NCI-H82 treated with DMSO at 0.1 percent for 48 hours (cell line): ENCODE measurements at regions not wholly inside any gene's neighbourhood (a gene's known extent, or its start where the extent isn't known, plus 50 kb on each side); places are given as distances from the start of the nearest gene placed in this dataset.
A peak's percentile ranks its signal among the peaks of the same experiment; 100 is the strongest.
"Not testable (repeated sequence)": the region's sequence is repeated elsewhere in the genome, so short reads cannot be mapped to it uniquely, and the experiment has no call there.

Experiments
- DNase-seq: peaks from one replicate; lab custom pipeline; 2025; ENCODE audit not compliant: unreplicated experiment; lab: John Stamatoyannopoulos, UW

- DNase-seq: not testable (repeated sequence)
Measured at GRCh38 chr3:912717-913116, 180.1 kb upstream of the CNTN6 start.

- DNase-seq: no peak
Measured at GRCh38 chr3:923161-923910, 169.5 kb upstream of the CNTN6 start.

DNA sequence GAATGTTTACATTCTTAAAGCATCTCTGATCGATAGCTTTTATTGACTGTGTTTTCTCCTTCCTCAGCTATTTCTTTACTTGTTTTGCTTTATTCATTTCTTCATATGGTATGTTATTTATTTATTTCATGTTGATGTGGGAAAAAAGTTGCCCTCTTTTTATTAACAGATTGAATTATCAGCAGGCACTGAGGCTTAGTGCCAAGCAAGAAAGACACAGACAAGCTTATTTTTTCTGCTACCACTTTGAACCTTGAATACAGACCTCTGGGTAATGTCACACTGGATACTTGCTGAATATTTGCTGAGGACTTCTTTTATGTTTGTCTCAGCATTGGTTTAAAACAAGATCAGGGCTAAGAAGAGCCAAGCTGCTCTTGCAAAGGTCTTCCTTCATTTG is 162.0 kb upstream of the CNTN6 start:
- DNase-seq: no peak

GRCh38 chr3:933326-933725 is 159.5 kb upstream of the CNTN6 start:
- DNase-seq: peak; percentile 1

DNA sequence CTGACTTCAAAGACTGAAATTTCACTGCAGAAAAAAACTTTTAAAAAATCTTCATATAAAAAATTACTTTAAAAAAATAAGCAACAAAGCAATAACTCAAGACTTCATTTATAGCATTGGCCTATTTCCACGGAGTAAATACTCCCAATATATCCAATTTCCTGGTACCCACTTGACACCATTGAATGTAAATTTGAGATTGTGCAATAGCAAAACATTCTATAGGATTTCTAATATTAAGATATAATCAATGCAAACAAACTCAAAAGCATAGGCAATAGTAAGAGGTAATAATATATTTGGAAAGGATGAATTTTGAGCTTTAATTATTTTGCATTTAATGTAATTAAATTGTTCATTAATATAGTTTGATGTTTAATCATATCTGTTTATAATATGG is 148.0 kb upstream of the CNTN6 start:
- DNase-seq: no peak

GRCh38 chr3:945738-946137 is 147.1 kb upstream of the CNTN6 start:
- DNase-seq: no peak

DNA sequence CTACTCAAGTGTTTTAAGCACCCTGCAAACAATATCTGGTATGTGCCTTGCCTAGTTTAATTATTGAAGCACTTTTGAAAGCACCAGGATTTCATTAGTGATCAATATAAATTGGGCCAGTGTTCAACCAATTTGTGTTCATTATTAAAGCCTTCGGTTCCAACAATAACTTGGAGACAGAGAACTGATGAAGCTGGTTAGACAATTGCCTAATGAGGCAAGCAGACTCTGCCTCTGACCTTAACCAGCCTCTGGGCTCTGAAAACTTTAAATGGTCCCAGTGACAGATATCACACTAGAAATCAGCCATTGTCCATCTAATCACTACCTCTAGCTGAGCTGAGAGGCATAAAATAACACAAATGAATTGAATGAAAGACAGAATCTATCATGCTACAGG is 139.9 kb upstream of the CNTN6 start:
- DNase-seq: no peak

DNA sequence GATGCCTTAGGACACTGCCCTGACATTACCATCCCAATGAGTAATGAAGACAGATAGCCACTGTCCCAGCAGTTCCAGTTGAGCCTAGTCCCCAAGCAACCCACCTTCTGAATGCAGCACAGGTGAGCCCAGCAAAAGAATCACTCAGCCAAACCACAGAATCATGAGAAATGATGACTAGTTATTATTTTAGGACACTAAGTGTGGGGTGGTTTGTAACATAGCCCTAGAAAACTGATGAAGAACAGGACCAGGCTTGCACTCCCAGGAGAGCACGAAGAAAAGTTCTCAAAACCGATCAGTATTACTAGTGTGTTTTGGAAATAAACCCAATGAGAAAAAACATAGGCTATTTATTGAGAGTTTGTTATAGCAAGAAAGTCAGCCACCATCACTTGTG is 129.6 kb upstream of the CNTN6 start:
- no peak for DNase-seq

GRCh38 chr3:963755-964154 is 129.1 kb upstream of the CNTN6 start:
- no peak for DNase-seq

DNA sequence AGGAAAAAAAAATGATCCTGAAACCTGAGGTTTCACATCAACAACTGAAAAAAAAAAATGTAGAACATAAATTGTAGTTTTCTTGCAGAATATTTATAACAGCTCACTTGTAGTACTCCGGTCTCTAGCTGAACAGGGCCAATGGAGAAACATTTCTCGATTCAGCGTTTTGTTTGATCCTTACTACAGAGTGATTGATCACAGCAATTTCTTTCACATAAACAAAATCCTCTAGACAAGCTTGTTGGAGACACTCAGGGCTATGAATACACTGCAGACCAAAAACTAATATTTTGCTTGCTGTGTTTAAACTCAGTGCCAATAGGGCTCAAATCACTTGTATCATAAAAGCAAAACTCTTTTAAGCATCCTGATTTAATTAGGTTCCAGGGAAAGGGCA is 127.0 kb upstream of the CNTN6 start:
- DNase-seq: no peak

DNA sequence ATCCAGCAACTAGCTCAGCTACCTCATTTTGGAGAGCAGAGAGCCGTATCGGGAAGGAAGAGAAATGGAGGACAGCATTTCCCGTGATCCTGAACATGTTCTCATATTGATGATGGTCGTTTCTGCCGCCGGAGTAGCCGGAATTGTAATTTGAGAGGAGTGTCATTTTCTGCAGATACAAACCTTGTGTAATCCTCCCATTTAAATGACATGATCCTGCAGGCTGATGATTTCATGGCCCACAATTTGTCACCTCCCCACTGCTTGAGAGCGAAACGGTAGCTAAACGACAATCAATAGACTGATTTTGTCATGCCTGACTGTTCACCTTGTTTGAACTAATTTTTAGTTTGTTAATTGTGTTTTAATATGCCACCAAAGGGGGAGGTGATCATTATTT is 126.5 kb upstream of the CNTN6 start:
- no peak for DNase-seq

DNA sequence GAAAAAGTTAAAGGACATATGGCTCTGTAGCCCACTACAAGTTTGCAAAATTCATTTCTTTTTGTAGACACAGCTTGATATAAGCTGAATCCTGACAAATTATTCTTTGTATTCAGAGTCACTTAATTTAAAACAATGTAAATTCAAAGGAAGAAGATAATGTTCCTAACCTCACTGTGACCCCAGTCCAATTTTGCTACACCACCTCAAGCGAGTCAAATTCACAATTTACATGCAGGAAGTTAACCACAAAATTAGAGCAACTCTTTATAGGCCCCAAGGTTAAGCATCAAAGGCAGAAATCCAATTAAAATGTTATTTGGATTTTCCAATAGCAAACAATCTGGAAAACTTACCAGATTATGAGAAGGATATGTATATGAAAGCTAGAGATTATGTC is 119.5 kb upstream of the CNTN6 start:
- DNase-seq: no peak

GRCh38 chr3:976006-976405 is 116.8 kb upstream of the CNTN6 start:
- no peak for DNase-seq

- no peak for DNase-seq
Measured at GRCh38 chr3:981156-981555, 111.7 kb upstream of the CNTN6 start.

GRCh38 chr3:988785-989184 is 104.0 kb upstream of the CNTN6 start:
- DNase-seq: no peak

DNA sequence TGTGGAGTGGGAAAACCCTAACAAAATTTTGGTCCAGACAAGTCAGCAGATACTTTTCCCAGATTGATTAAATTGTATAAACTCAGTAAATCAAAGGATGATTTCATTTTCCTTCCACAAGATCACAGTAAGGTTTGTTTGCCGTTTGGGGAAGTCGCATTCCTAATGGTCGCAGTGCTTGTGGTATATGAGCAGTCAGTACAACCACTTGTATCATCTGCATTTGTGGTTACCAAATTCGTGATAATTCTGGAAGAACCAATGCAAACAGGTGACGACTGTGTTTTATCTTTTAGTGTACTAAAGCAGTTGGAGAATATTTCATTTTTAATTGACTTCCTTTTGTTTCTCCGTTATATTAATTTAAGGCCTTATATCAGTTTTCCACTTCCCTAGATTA is 100.0 kb upstream of the CNTN6 start:
- DNase-seq: no peak

DNA sequence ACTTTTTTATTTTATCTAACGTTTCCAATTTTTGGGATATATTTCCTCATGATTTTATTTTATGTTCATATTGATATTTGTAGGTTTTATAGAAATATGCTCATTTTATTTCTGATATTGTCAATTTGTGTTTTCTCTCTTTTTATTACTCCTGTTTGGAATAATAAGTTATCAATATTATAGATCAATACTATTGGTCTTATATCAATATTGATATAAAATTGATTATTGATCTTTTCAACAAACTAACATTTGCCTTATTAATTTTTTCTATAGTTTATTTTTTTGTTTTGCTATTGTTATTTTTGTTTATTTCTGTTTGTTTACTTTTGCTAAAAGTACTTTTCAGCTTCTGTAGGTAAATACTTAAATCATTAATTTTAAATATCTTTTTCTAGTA is 90.8 kb upstream of the CNTN6 start:
- no peak for DNase-seq

GRCh38 chr3:1007866-1008265 is 85.0 kb upstream of the CNTN6 start:
- no peak for DNase-seq

DNA sequence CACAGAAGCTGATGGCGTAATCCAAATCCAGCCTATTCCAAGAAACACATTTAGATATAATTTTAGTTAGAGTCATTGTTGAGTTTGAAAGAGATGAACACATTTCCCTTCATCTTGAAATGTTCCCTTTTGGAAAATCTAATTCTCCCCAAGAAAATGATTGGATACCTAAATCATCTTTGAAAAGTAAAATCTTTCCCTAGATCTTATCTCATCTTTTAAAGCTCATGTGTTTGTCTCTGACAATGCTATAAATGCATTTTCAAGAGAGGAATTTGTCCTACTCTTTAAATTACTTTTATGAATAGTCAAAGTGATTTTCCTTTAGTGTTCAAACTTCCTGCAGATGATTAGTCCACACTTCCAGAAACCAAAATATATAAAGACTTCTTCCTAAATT is 82.6 kb upstream of the CNTN6 start:
- no peak for DNase-seq

GRCh38 chr3:1015826-1016225 is 77.0 kb upstream of the CNTN6 start:
- no peak for DNase-seq

- DNase-seq: no peak
Measured at GRCh38 chr3:1017870-1018269, 75.0 kb upstream of the CNTN6 start.

DNA sequence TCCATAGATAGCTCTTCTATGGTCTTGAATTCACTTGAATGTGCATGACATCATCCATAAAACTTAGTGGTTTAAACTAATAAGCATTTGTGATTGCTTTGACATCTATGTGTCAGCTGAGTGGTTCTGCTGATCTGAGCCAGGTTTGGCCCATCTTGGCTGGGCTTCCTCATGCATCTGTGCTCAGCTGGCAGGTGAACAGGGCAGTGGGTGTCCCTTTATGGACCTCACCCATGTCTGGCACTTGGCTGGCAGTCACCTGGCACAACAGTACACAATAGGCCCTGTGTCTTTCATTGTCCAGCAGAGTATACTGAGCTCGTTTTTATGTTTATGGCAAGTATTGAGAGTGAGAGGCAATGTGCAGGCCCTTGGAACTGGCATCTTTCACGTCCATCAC is 73.7 kb upstream of the CNTN6 start:
- no peak for DNase-seq

GRCh38 chr3:1026395-1026794 is 66.4 kb upstream of the CNTN6 start:
- DNase-seq: no peak
